ENCODE measurements at regions not wholly inside any gene's neighbourhood (a gene's known extent, or its start where the extent isn't known, plus 50 kb on each side); places are given as distances from the start of the nearest gene placed in this dataset.

- no peak for DNase-seq (ENCODE audit: low spot score)
Observed at GRCh38 chr11:120032766-120033390, 105.0 kb downstream of the TRIM29 start.

GRCh38 chr11:120031612-120032600 lies 106.0 kb downstream of the TRIM29 start:
- no peak for DNase-seq (ENCODE audit: low spot score)

DNA sequence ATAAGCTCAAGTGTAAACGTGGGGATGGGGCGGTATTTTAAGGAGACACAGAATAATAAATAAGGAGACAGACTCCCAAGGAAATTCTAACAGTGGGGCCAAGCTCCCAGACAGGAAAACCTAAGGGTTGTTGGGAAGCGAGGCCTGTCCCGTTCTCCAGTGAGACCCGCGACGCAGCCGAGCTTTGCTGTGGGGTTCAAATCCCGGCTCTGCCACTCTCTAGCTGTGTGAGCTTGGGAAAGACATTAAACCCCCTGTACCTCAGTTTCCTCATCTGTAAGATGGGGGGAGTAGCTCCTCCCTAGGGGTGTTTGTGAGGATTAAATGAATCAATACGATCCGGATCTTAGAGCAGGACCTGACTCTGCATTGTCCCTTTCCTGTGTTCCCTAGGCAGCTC lies 106.8 kb downstream of the TRIM29 start:
- no peak for DNase-seq (ENCODE audit: low spot score)

- no peak for DNase-seq (ENCODE audit: low spot score)
Observed at GRCh38 chr11:120030411-120030810, 107.5 kb downstream of the TRIM29 start.

DNA sequence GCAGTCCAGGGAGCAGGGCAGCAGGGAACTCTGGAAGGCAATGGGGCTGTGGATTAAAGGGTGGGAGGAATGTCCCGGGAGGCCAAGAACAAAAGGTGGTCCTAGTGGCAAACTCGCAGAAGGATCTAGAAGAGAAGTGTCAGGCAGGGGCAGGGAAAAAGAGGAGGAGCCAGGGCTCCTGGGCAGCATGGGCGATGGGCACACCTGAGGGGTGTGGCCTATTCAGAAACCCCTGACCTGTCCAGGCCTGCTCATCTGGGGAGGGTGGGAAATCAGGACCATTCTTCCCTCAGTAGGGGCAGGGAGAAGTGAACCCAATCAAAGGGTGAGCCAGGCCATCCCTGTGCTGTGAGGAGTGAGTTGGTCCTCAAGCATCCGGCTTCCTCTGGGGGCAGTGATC lies 108.6 kb downstream of the TRIM29 start:
- no peak for DNase-seq (ENCODE audit: low spot score)

DNA sequence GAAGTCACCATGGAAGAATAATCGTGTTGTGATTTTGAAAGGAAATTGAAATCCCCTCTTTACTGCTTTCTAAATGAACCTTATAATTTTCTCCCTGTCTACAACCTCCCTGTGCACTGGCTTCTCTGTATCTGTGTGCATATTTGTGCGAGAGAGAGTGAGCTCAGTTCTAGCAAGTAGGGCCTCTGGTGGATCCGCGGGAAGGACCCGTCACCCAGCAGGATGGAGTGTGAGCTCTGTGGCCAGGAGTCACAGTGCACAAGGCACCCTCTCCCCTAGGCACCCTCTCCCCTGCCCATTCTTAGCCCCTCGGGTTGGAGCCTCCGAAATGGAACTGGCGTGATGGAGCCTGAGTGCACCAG lies 109.0 kb downstream of the TRIM29 start:
- DNase-seq (ENCODE audit: low spot score) = no peak

GRCh38 chr11:120028181-120028896 lies 109.6 kb downstream of the TRIM29 start:
- DNase-seq (ENCODE audit: low spot score) = no peak

- no peak for DNase-seq (ENCODE audit: low spot score)
Observed at GRCh38 chr11:120027546-120028180, 110.2 kb downstream of the TRIM29 start.

GRCh38 chr11:120025606-120026335 lies 112.1 kb downstream of the TRIM29 start:
- no peak for DNase-seq (ENCODE audit: low spot score)

DNA sequence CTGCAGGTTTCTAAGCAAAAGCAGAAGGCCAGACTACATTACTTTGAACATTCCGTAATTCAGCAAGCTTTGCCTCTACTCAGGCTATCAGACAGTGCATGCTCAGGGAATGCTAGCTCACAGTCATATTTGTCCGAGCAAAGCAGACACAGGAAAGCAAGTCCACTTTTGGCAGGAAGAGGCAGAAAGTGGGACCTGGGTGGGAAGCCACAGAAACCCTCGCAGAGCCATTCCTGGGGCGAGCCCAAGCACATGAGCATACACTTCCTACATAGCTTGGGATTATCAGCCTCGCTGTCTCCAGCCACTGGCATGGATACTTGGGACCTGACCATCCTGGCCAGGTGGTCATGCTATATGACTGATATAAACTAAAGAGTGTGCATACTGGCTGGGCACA lies 113.3 kb downstream of the TRIM29 start:
- DNase-seq (ENCODE audit: low spot score) = no peak

- DNase-seq (ENCODE audit: low spot score) = no peak
Observed at GRCh38 chr11:120024046-120024445, 113.9 kb downstream of the TRIM29 start.

DNA sequence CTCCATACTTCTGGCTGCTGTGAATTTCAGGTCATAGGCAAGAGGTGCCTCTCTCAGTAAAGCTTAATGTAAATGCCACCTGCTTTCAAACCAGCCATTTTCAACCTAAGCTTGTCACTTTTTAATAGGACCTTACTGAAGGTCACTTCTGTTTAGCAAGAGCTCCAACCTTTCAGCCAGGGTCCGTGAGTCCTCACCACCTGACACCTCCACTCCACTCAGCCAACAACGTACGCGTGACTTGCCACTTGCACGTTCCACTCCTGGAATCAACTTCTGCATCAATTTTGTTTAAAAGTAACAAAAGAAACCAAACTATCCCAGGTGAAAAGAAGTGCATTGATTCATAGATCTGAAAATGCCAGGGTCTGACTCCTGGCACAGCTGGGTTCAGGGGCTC lies 114.4 kb downstream of the TRIM29 start:
- no peak for DNase-seq (ENCODE audit: low spot score)

- DNase-seq (ENCODE audit: low spot score) = no peak
Observed at GRCh38 chr11:120023120-120023519, 114.8 kb downstream of the TRIM29 start.

DNA sequence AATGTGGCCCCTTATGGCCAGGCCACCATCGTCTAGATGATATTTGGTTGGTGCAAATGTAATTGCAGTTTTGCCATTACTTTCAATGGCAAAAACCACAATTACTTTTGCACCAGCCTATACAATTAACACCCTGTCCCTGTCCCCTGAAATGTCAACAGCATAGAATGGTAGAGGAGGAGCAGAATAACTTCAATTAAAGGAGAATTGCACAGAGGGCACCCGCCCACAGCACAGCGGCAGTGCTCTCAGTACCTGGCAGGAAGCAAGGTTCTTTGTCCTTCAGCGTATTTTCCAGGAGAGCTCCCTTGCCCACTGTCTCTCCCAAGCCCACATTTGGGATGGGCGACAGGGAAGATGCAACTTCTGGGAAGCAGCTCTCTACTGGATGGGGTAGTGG lies 115.3 kb downstream of the TRIM29 start:
- no peak for DNase-seq (ENCODE audit: low spot score)

DNA sequence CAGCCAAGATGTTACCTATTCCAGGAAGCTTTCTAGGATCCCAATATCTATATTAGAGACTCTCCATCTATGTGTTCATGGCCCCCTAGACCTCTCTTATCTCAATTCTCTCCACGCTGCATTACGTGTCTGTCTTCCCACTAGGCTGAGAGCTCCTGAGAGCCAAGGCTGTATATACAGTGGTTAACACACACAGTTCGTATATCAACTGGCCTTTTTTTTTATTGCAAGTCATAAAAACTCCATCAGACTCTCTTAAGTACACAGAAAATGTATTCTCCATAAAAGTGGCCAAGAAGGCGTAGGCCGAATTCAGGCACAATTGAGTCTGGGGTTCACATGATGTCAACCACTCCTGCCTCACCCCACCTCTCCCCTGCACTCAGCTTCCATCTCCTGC lies 115.9 kb downstream of the TRIM29 start:
- no peak for DNase-seq (ENCODE audit: low spot score)

- no peak for DNase-seq (ENCODE audit: low spot score)
Observed at GRCh38 chr11:120021391-120021953, 116.4 kb downstream of the TRIM29 start.

DNA sequence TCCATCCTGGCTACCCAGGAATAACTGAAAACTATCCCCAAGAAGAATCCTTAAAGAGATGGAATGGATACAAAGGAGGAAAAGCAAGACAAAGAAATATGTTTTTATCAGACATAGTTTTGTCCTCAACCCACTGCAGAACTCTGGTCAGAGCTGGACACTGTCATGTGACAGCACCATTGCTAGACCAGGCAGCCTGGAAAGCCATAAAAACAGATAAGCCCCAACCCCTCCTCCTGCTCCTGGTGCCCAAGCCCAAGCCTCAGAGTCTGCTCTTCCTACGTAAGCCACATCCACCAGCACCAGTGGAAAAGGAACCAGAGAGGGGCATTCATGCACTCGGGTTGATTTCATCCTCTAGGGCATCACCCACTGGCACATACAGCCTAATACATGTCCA lies 116.9 kb downstream of the TRIM29 start:
- DNase-seq (ENCODE audit: low spot score) = no peak

GRCh38 chr11:120020486-120020885 lies 117.4 kb downstream of the TRIM29 start:
- no peak for DNase-seq (ENCODE audit: low spot score)

DNA sequence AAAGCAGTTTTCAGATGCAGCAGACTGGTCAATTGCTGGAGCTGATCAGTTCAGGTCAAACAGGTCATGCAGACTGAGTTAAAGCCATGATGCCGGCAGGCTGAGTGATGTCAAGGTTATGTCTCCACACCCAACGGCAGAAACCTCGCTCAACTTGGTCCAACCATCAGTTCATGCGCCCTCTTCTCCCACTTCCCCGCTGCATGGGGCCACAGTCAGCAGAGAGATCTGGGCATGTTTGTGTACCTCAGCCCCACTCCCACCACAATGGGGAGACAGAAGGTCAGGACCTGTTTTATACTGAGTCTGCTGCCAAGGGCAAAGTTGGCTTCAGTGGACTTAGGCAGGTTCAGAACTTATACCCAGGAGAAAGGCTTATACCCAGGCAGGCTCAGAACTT lies 118.7 kb downstream of the TRIM29 start:
- DNase-seq (ENCODE audit: low spot score) = no peak

DNA sequence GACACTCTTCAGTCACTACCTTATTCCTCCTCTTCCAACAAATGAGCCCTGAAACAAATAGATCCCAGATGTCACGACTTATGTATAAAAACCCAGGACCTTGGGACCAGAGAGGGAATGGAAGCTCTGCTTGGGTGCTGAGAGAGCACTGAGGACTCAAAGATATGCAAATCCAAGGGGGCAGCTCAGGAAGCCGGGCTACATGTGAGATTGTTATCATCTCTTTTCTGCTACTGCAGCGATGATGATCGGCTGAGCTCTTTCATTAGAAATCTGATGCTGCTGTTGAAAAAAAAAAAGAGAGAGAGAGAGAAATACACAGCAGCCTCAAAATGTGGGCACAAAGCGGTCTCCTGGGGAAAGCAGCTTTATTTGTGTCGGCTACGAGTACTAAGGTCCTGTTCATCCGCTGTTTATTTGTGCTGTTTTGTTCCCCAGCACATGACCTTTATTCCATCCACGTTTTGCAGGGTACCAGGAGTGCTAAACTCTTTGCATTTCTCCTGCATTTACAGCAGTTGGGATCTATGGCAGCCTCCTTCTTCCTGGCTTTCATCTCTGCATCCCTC lies 120.2 kb downstream of the TRIM29 start:
- DNase-seq (ENCODE audit: low spot score) = no peak
